OCI-LY3 (cell line): ENCODE measurements at regions not wholly inside any gene's neighbourhood (a gene's known extent, or its start where the extent isn't known, plus 50 kb on each side); places are given as distances from the start of the nearest gene placed in this dataset.

Experiments used
- H2AFZ ChIP-seq: fragments of 200-600, 300-600 bp; shearing (Covaris generic); 2 replicates; pipeline ENCODE4 v1.6.0; 2014; ENCODE audit warnings: antibody characterized with exemption, low read depth, low read length
- H3K27ac ChIP-seq: fragments of 200-600, 300-600 bp; sonication (generic); 2 replicates; pipeline ENCODE4 v1.5.1; 2014; ENCODE audit warnings: mild to moderate bottlenecking, low read length, moderate library complexity, mixed read lengths
- H3K27me3 ChIP-seq: fragments of 200-600, 300-600 bp; sonication (generic); 2 replicates; pipeline ENCODE4 v1.6.1; 2014; ENCODE audit warnings: low read depth, low read length, mixed read lengths
- H3K36me3 ChIP-seq: fragments of 200-600, 300-600 bp; sonication (generic); replicated peaks from 2 replicates; pipeline ENCODE3; 2014; ENCODE audit warnings: low read depth, low read length, mixed read lengths
- H3K4me1 ChIP-seq: fragments of 300-600, 200-600 bp; sonication (generic); 2 replicates; pipeline ENCODE4 v1.6.1; 2014; ENCODE audit warnings: low read length, mixed read lengths
- H3K4me2 ChIP-seq: fragments of 200-600, 300-600 bp; sonication (generic); 2 replicates; pipeline ENCODE4 v1.6.1; 2014; ENCODE audit warnings: low read length, mixed read lengths
- H3K4me3 ChIP-seq: fragments of 300-600, 200-600 bp; sonication (generic); 2 replicates; pipeline ENCODE4 v1.5.1; 2014; ENCODE audit warnings: antibody characterized with exemption, mild to moderate bottlenecking, low read length, moderate library complexity
- H3K79me2 ChIP-seq: fragments of 300-600, 200-600 bp; shearing (Covaris generic); 2 replicates; pipeline ENCODE4 v1.6.1; 2014; ENCODE audit warnings: mild to moderate bottlenecking, low read length, mixed read lengths
- H3K9ac ChIP-seq: fragments of 300-600, 200-600 bp; shearing (Covaris generic); 2 replicates; pipeline ENCODE4 v1.6.0; 2014; ENCODE audit warnings: mild to moderate bottlenecking, low read length, moderate library complexity
- H3K9me3 ChIP-seq: fragments of 200-600, 300-600 bp; shearing (Covaris generic); 2 replicates; pipeline ENCODE4 v1.6.1; 2014; ENCODE audit warnings: low read length, mixed read lengths; ENCODE audit not compliant: insufficient read depth
- H4K20me1 ChIP-seq: fragments of 200-600, 300-600 bp; sonication (generic); 2 replicates; pipeline ENCODE4 v1.6.1; 2016; ENCODE audit warnings: low read length, mixed read lengths; ENCODE audit not compliant: insufficient read depth
- CTCF ChIP-seq: fragments of 200-600, 300-600 bp; sonication (generic); IDR thresholded peaks from 2 replicates; pipeline ENCODE4 v1.5.1; 2014; ENCODE audit warnings: antibody characterized with exemption, low read length, low read depth
- EZH2phosphoT487 ChIP-seq: fragments of 200-600 bp; shearing (Covaris generic); IDR thresholded peaks from 2 replicates; pipeline ENCODE4 v1.6.1; 2018; ENCODE audit warnings: antibody characterized with exemption, mixed run types, low read depth

- Histone ChIP-seq H3K4me3 (no peak overlapping the region), H2AFZ (no peak overlapping the region), H3K27me3 (peaks cover 6% of the 10 kb centered on the region; the same call in 1 of the 2 replicates), H4K20me1 (no peaks in the 10 kb centered on the region), H3K4me2 (no peak overlapping the region), H3K27ac (no peak overlapping the region), H3K36me3 (no peaks in the 10 kb centered on the region), H3K79me2 (no peaks in the 10 kb centered on the region), H3K4me1 (no peaks in the 10 kb centered on the region), H3K9ac (no peak overlapping the region), H3K9me3 (no peaks in the 10 kb centered on the region)
- TF ChIP-seq CTCF, result no peak
These were observed 146.2 kb upstream of the DPH6 start for GRCh38 chr15:35691891-35692867.

GRCh38 chr15:35693286-35693685, 147.3 kb upstream of the DPH6 start:
- H3K9me3 ChIP-seq, result no peaks in the 10 kb centered on the region
- H3K9ac ChIP-seq, result no peak overlapping the region
- no peaks in the 10 kb centered on the region for H3K4me1 ChIP-seq
- no peaks in the 10 kb centered on the region for H3K36me3 ChIP-seq
- no peak overlapping the region for H3K4me3 ChIP-seq
- H3K79me2 ChIP-seq, result no peaks in the 10 kb centered on the region
- TF ChIP-seq EZH2phosphoT487 (no peak), CTCF (no peak)
- peaks cover 6% of the 10 kb centered on the region; the same call in 1 of the 2 replicates for H3K27me3 ChIP-seq
- no peak overlapping the region for H3K4me2 ChIP-seq
- H4K20me1 ChIP-seq, result no peaks in the 10 kb centered on the region
- H2AFZ ChIP-seq, result no peak overlapping the region
- no peak overlapping the region for H3K27ac ChIP-seq

- no peaks in the 10 kb centered on the region for H3K9me3 ChIP-seq
- no peak overlapping the region for H3K4me3 ChIP-seq
- H3K27ac ChIP-seq, result no peak overlapping the region
- TF ChIP-seq CTCF (no peak), EZH2phosphoT487 (no peak)
- H3K9ac ChIP-seq, result no peak overlapping the region
- no peak overlapping the region for H2AFZ ChIP-seq
- no peaks in the 10 kb centered on the region for H3K36me3 ChIP-seq
- H4K20me1 ChIP-seq, result no peaks in the 10 kb centered on the region
- no peaks in the 10 kb centered on the region for H3K79me2 ChIP-seq
- peaks cover 6% of the 10 kb centered on the region; the same call in 1 of the 2 replicates for H3K27me3 ChIP-seq
- H3K4me2 ChIP-seq, result no peak overlapping the region
- H3K4me1 ChIP-seq, result no peaks in the 10 kb centered on the region
These were observed 147.9 kb upstream of the DPH6 start for GRCh38 chr15:35693886-35694285.

- no peak for TF ChIP-seq EZH2phosphoT487
- no peak overlapping the region for H3K4me3 ChIP-seq
- no peak overlapping the region for H3K27ac ChIP-seq
- no peak overlapping the region for H2AFZ ChIP-seq
- no peaks in the 10 kb centered on the region for H3K79me2 ChIP-seq
- H3K36me3 ChIP-seq, result no peaks in the 10 kb centered on the region
- no peaks in the 10 kb centered on the region for H3K4me1 ChIP-seq
- H3K9me3 ChIP-seq, result no peaks in the 10 kb centered on the region
- no peak overlapping the region for H3K9ac ChIP-seq
- peaks cover 6% of the 10 kb centered on the region; the same call in 1 of the 2 replicates for H3K27me3 ChIP-seq
- H3K4me2 ChIP-seq, result no peak overlapping the region
- no peaks in the 10 kb centered on the region for H4K20me1 ChIP-seq
These were observed 149.0 kb upstream of the DPH6 start for GRCh38 chr15:35695003-35695402.
